ENCODE measurements at regions not wholly inside any gene's neighbourhood (a gene's known extent, or its start where the extent isn't known, plus 50 kb on each side); places are given as distances from the start of the nearest gene placed in this dataset.

- 86 to 96% (median 93%) methylated on average over 4 of the region's 4 CpGs for WGBS, 5 donors
- Histone ChIP-seq H3K27me3 (no peaks in the 10 kb centered on the region), H3K9me3 (no peaks in the 10 kb centered on the region), H3K27ac (no peak overlapping the region), H3K4me3 (no peak overlapping the region), H3K36me3 (no peaks in the 10 kb centered on the region), H3K4me1 (no peaks in the 10 kb centered on the region)
- no peak for TF ChIP-seq POLR2A (IDR thresholded peaks at IDR 0.05)
- no peak for TF ChIP-seq CTCF (IDR thresholded peaks at IDR 0.05)
- TF ChIP-seq EP300 (IDR thresholded peaks at IDR 0.05): no peak
- no peak for TF ChIP-seq POLR2AphosphoS5 (IDR thresholded peaks at IDR 0.05)
- no peak for DNase-seq
- intact Hi-C loops (cut with DNase I; ENCODE audit: low total_unique reads): no loop called here
Observed at GRCh38 chr5:107325866-107326265, 344.9 kb downstream of the EFNA5 start.

GRCh38 chr5:107324809-107325208, 345.9 kb downstream of the EFNA5 start:
- H3K4me3 ChIP-seq: no peak overlapping the region
- no peak overlapping the region for H3K27ac ChIP-seq
- H3K9me3 ChIP-seq: no peaks in the 10 kb centered on the region
- no peak for DNase-seq
- intact Hi-C loops (cut with DNase I; ENCODE audit: low total_unique reads): no loop called here
- no peaks in the 10 kb centered on the region for H3K36me3 ChIP-seq
- no peaks in the 10 kb centered on the region for H3K4me1 ChIP-seq
- TF ChIP-seq POLR2AphosphoS5 (IDR thresholded peaks at IDR 0.05) (no peak), CTCF (IDR thresholded peaks at IDR 0.05) (no peak), EP300 (IDR thresholded peaks at IDR 0.05) (no peak), POLR2A (IDR thresholded peaks at IDR 0.05) (no peak)
- no peaks in the 10 kb centered on the region for H3K27me3 ChIP-seq

GRCh38 chr5:107324071-107324470, 346.7 kb downstream of the EFNA5 start:
- Histone ChIP-seq H3K9me3 (no peaks in the 10 kb centered on the region), H3K4me1 (no peaks in the 10 kb centered on the region), H3K27ac (no peak overlapping the region), H3K27me3 (no peaks in the 10 kb centered on the region), H3K36me3 (no peaks in the 10 kb centered on the region), H3K4me3 (no peak overlapping the region)
- 87 to 95% (median 93%) methylated on average over 1 of the region's 1 CpG for WGBS, 5 donors
- intact Hi-C loops (cut with DNase I; ENCODE audit: low total_unique reads): no loop called here
- DNase-seq: no peak
- TF ChIP-seq CTCF (IDR thresholded peaks at IDR 0.05): no peak
- TF ChIP-seq EP300 (IDR thresholded peaks at IDR 0.05): no peak
- no peak for TF ChIP-seq POLR2A (IDR thresholded peaks at IDR 0.05)
- TF ChIP-seq POLR2AphosphoS5 (IDR thresholded peaks at IDR 0.05): no peak

GRCh38 chr5:107323536-107323935, 347.2 kb downstream of the EFNA5 start:
- Histone ChIP-seq H3K9me3 (no peaks in the 10 kb centered on the region), H3K27me3 (no peaks in the 10 kb centered on the region), H3K4me3 (no peak overlapping the region), H3K27ac (no peak overlapping the region), H3K36me3 (no peaks in the 10 kb centered on the region), H3K4me1 (no peaks in the 10 kb centered on the region)
- no peak for DNase-seq
- intact Hi-C loops (cut with DNase I; ENCODE audit: low total_unique reads): no loop called here
- TF ChIP-seq POLR2AphosphoS5 (IDR thresholded peaks at IDR 0.05): no peak
- TF ChIP-seq EP300 (IDR thresholded peaks at IDR 0.05): no peak
- no peak for TF ChIP-seq CTCF (IDR thresholded peaks at IDR 0.05)
- no peak for TF ChIP-seq POLR2A (IDR thresholded peaks at IDR 0.05)
- 76 to 84% (median 81%) methylated on average over 6 of the region's 6 CpGs for WGBS, 5 donors

Measured in stomach (tissue), 8 donors.